GM19395 (cell line): ENCODE measurements at regions not wholly inside any gene's neighbourhood (a gene's known extent, or its start where the extent isn't known, plus 50 kb on each side); places are given as distances from the start of the nearest gene placed in this dataset.

Source experiments
- ATAC-seq: cut with Tn5 transposase; IDR thresholded peaks from one replicate; pipeline ENCODE4 v1.9.1; 2021; ENCODE audit warnings: mild to moderate bottlenecking, moderate library complexity; ENCODE audit not compliant: unreplicated experiment

- no peak for ATAC-seq
Measured at GRCh38 chr2:196224756-196225155, 53.4 kb upstream of the STK17B start.

DNA sequence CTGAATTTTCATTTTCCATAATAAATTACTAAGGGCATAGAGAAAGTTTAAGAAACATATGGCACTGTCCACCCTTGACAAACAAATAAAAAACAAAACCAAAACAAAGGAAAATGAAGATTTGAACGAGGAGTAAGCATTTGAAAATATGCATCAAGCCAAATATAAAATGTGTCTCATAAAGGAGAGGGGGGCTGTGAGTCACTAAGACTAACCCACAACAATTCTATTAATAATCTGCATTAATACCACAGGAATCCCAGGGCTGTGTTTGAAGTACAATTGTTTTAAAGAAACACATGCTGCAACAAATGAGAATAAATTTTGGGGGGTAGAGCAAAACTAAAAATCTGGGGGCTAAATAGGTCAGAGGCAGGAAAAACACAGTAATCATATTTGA lies 53.8 kb upstream of the STK17B start:
- no peak for ATAC-seq

- ATAC-seq, result no peak
Measured at GRCh38 chr2:196226058-196226706, 54.8 kb upstream of the STK17B start.

DNA sequence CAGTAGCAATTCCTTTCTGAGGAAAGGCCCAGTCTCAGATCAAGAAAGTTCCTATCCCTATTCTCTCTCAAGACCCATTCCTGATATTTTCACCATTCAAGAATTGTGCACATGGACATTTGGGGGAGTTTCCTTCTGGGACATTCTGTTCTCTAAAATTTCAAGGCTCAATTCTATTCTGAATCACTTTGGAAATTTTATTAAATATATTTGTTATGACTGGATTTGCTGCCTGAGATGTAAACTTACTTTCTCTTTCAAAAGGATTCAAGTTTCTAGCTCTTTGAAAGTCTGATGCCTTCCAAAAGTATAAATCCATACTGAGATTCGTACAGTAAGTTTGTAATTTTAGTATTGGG lies 55.3 kb upstream of the STK17B start:
- no peak for ATAC-seq

- no peak for ATAC-seq
Measured at GRCh38 chr2:196229013-196229412, 57.6 kb upstream of the STK17B start.

DNA sequence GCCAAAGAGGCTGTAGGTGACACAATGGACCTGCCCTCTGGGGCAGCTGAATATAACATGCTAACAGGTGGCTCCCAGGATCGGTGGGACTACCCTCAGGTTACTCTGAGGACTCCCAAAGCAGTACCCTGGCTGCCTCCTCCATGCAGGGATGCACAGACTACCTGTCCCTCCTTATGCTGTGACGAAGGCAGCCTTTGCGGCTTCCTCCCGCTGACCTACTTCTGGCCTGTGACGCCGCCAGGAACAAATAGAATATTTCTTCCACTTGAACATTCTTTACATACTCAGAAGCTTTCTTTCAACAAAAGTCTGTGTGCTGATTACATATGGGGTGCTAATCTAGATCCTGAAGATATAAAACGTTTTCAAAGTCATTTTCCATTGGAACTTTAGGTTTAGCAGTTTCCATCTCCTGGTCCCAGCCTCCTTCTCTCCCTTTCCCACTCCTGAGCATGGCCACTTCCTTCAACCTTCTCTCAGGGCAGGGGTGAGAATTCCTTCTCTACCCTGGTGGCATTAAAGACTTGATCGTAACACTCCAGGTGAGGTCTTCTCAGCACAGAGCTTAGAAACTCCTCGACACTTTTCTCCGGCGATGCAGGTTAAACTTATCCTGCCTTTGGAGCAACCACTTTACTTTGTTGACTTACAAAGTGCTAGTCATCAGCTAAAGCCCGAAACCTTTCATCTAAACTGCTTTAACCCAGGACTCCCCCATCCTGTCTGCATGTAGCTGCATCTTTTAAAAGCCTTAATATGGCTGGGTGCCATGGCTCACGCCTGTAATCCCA lies 58.9 kb upstream of the STK17B start:
- no peak for ATAC-seq

- ATAC-seq, result peak; percentile 33
Measured at GRCh38 chr2:196233021-196233804, 61.8 kb upstream of the STK17B start.

DNA sequence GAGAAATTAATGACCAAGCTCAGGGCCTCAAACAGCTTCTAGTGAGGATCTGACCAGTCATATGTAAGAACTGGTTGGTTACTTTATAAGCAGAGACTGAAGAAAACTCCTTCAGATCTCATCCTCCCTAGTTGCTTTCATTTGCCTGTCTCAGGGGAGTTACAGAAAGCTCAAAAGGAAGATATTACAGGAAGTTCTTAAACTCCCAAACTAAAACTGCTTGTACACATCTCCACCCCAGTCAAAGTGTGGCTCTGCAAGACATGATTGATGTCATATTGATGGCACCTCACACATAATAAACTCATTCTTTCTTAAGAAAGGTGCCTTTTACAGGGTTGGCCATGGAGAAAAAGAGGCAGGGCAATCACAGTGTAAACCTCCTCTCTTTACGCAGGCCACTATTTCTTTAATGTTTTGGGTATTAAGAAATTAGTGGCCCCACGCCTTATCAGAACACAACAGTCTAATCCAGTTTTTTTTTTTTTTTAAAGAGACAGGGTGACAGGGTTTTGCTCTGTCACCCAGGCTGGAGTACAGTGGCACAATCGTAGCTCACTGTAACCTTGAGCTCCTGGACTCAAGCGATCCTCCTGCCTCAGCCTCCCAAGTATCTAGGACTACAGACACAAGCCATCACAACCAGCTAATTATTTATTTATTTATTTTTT lies 62.6 kb upstream of the STK17B start:
- peak; percentile 93 for ATAC-seq

- peak; percentile 26 for ATAC-seq
Measured at GRCh38 chr2:196234672-196235071, 63.3 kb upstream of the STK17B start.

- ATAC-seq, result no peak
Measured at GRCh38 chr2:196238836-196239380, 67.5 kb upstream of the STK17B start.

DNA sequence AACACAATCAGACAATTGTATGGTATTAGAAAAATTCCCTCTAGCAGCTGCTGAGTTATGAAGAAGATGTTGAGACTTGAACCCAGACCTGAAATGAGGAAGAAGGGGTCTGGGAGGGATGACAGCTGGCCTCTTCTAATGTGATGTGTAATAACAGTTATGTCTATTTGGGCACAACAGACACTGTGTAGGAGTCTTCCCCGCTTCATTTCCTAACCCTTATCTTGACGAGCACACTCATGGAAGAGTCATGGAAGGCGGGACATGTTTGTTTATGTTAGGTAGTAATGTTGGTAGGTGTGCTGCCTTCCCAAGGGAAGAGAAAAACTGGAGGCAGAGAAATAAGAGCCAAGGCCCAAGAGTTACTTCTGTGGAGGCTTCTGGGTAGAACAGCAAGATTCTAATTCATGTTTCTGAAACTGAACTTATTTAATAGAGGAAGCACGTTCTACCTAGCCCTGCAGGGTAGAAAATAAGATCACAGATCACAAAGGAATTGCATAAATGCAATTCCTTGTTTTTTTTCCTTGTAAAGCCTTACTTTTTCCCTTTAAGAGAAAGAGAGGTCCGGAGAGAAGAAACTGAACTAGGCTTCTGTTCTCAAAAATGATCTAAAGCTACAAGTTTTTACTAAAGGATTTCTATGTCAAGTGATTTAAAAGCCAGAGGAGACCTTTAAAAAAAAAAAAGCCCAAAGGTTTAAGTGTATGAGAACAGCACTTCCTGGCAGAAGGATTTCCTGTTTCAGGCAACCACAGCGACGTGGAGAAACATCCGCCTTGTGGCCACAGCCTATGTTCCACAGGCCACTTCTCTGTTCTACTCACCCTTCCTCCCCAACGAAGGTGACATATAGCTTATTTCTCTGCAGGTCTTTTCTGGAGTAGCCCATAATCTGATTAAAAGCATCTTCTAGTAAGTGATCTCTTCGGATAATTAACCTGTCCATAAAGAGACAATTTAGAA lies 68.5 kb upstream of the STK17B start:
- ATAC-seq, result peak; percentile 88

DNA sequence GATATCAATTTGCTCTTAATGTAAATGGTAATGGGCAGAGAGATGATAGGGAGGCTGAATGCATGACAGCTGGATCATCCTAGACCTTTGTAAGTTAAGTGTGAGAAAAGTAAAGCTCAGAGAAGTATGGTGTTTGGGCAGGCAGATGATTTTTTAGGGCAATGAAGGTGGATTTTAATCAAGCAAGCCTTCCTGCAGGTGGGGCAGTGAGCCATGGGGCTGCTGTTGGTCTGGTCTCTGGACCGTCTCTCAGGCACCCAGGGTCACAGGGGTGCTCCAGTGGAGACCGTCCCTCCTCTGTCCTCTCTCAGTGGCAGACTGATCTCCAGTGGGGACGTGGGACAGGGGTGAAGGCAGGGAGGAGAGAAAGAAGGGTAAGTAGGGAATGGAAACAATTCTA lies 69.8 kb upstream of the STK17B start:
- ATAC-seq, result no peak

GRCh38 chr2:196242131-196242620 lies 70.8 kb upstream of the STK17B start:
- peak; percentile 84 for ATAC-seq

DNA sequence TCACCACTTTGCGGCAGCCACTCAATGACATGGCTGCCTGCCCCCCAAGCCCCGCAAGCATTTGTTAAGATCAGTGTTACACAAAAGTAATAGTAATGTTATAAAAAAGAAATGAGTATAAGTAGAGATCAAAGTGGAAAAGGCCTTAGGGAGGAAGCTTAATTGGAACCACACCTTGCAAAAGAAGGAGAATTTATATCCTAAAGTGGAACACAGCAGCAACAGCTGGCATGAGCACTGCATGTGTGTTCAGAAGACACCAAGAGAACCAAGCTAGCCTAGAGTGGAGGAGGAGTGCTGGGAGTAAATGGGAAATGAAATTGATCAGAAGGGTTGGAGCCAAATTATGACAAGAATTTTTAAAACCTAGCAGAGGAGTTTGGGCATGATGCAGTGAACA lies 73.1 kb upstream of the STK17B start:
- no peak for ATAC-seq

- ATAC-seq, result no peak
Measured at GRCh38 chr2:196244966-196245365, 73.6 kb upstream of the STK17B start.

DNA sequence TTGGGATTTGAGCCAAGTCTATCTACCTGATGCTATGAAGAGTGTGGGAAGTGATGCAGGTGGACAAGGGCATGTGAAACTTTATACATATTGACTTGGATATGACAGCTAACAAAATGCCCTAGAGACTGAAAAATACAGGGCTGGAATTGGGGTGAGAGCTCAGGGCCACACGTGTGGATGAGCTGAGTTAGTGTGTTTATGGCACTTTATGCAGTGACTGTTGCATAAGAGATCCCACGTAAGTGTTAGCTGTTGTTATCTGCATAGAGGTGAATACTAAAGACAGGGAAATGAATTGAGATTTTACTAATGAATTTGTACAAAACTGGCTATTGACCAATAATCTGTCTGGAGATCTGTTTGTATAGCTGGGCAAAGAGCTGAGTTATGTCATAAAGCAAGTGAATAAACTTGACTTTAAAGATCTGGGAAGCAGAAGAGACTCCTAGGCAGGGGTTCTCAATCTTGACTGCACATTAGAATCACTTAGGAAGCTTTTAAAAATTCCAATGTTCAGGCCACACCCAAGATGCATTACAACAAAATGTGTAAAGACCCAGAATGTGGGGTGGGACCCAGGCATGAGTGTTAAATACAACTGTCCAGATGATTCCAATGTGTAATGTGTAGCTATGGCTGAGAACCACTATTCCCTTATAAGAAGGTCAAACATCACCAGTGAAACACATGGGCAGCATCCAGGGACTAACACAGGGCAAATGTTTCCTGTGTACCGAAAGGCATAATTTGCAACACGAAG lies 74.2 kb upstream of the STK17B start:
- no peak for ATAC-seq

- ATAC-seq, result no peak
Measured at GRCh38 chr2:196247114-196247975, 76.0 kb upstream of the STK17B start.

GRCh38 chr2:196247976-196248280 lies 76.5 kb upstream of the STK17B start:
- ATAC-seq, result no peak
